HEK293 (cell line): ENCODE measurements at regions not wholly inside any gene's neighbourhood (a gene's known extent, or its start where the extent isn't known, plus 50 kb on each side); places are given as distances from the start of the nearest gene placed in this dataset.

Experiments
- CTCF ChIA-PET: fragments of 350-600 bp; formaldehyde crosslinking; extraction: SDS; loops from one replicate; lab custom pipeline; 2021; ENCODE audit warnings: antibody characterized with exemption; lab: Yijun Ruan, JAX
- POLR2A ChIA-PET: fragments of 300-600 bp; formaldehyde crosslinking; extraction: SDS; loops from one replicate; lab custom pipeline; 2020; ENCODE audit warnings: antibody characterized with exemption, inconsistent platforms; lab: Yijun Ruan, JAX
- H3K27ac ChIP-seq: fragments of 200-500 bp; sonication (Bioruptor generic); 2 replicates; pipeline ENCODE4 v1.5.1; 2014; ENCODE audit warnings: low read depth, low read length, control low read depth, inconsistent platforms; ENCODE audit errors: extremely low read depth
- H3K36me3 ChIP-seq, 2 experiments: fragments of 200-500 bp in 1 of 2; sonication (Bioruptor generic) in 1 of 2; 1 replicate in 1 of 2; 2 replicates in 1 of 2; pipeline ENCODE4 v1.5.1; 2014 to 2017; ENCODE audit warnings: inconsistent platforms in 2 of 2, low read length in 2 of 2; ENCODE audit not compliant: control insufficient read depth in 2 of 2, insufficient read depth in 1 of 2
- H3K4me1 ChIP-seq: fragments of 200-500 bp; sonication (Bioruptor generic); 2 replicates; pipeline ENCODE4 v1.5.1; 2014; ENCODE audit warnings: mild to moderate bottlenecking, low read length, inconsistent platforms; ENCODE audit not compliant: control insufficient read depth, insufficient read depth
- H3K4me3 ChIP-seq: 2 replicates; pipeline ENCODE4 v1.5.1; 2011; ENCODE audit warnings: low read depth, mild to moderate bottlenecking, control low read depth, low read length, moderate library complexity
- H3K9me3 ChIP-seq: fragments of 200-500 bp; sonication (Bioruptor generic); 2 replicates; pipeline ENCODE4 v1.5.1; 2014; ENCODE audit warnings: low read depth, low read length, inconsistent platforms; ENCODE audit not compliant: control insufficient read depth, insufficient read depth
- CTCF ChIP-seq: fragments of 450-650 bp; formaldehyde crosslinking; IDR thresholded peaks from 2 replicates; pipeline ENCODE4 v1.5.1; 2016; ENCODE audit warnings: missing biosample characterization, missing genetic modification characterization
- RBAK ChIP-seq: fragments of 450-650 bp; formaldehyde crosslinking; IDR thresholded peaks from 2 replicates; pipeline ENCODE4 v1.5.1; 2016; ENCODE audit warnings: missing biosample characterization, missing genetic modification characterization
- TRIM28 ChIP-seq: IDR thresholded peaks from 2 replicates; pipeline ENCODE4 v1.6.1; 2011; ENCODE audit warnings: low read length, control low read depth, borderline replicate concordance
- ZNF112 ChIP-seq: fragments of 450-650 bp; formaldehyde crosslinking; IDR thresholded peaks from 2 replicates; pipeline ENCODE4 v1.5.0; 2017; ENCODE audit warnings: missing biosample characterization, missing genetic modification characterization
- ZNF114 ChIP-seq: fragments of 450-650 bp; formaldehyde crosslinking; IDR thresholded peaks from 2 replicates; pipeline ENCODE4 v1.5.0; 2017; ENCODE audit warnings: missing biosample characterization, missing genetic modification characterization
- ZNF140 ChIP-seq: fragments of 450-650 bp; formaldehyde crosslinking; IDR thresholded peaks from 2 replicates; pipeline ENCODE4 v1.5.1; 2016; ENCODE audit warnings: missing biosample characterization, missing genetic modification characterization
- ZNF223 ChIP-seq: fragments of 450-650 bp; formaldehyde crosslinking; IDR thresholded peaks from 2 replicates; pipeline ENCODE4 v1.5.1; 2016; ENCODE audit warnings: missing biosample characterization, missing genetic modification characterization
- ZNF280C ChIP-seq: fragments of 450-650 bp; formaldehyde crosslinking; IDR thresholded peaks from 2 replicates; pipeline ENCODE4 v1.5.1; 2016; ENCODE audit warnings: missing biosample characterization, missing genetic modification characterization
- ZNF350 ChIP-seq: fragments of 450-650 bp; formaldehyde crosslinking; IDR thresholded peaks from 2 replicates; pipeline ENCODE4 v1.5.0; 2017; ENCODE audit warnings: missing biosample characterization, mild to moderate bottlenecking, missing genetic modification characterization
- ZNF423 ChIP-seq: fragments of 450-650 bp; formaldehyde crosslinking; IDR thresholded peaks from 2 replicates; pipeline ENCODE4 v1.5.1; 2016; ENCODE audit warnings: missing biosample characterization, missing genetic modification characterization
- ZNF530 ChIP-seq: fragments of 450-650 bp; formaldehyde crosslinking; IDR thresholded peaks from 2 replicates; pipeline ENCODE4 v1.5.1; 2016; ENCODE audit warnings: low read depth, missing biosample characterization, missing genetic modification characterization
- ZNF560 ChIP-seq: fragments of 450-650 bp; formaldehyde crosslinking; IDR thresholded peaks from 2 replicates; pipeline ENCODE4 v1.5.1; 2017; ENCODE audit warnings: missing biosample characterization, missing genetic modification characterization, borderline replicate concordance
- ZNF580 ChIP-seq: fragments of 450-650 bp; formaldehyde crosslinking; IDR thresholded peaks from 2 replicates; pipeline ENCODE4 v1.5.1; 2016; ENCODE audit warnings: missing biosample characterization, missing genetic modification characterization
- ZNF623 ChIP-seq: fragments of 450-650 bp; formaldehyde crosslinking; IDR thresholded peaks from 2 replicates; pipeline ENCODE4 v1.5.1; 2016; ENCODE audit warnings: missing biosample characterization, missing genetic modification characterization
- ZNF626 ChIP-seq: fragments of 450-650 bp; sonication (Bioruptor Pico); formaldehyde crosslinking; IDR thresholded peaks from 2 replicates; pipeline ENCODE4 v1.5.1; 2018; ENCODE audit warnings: missing biosample characterization, missing genetic modification characterization, inconsistent platforms
- ZNF654 ChIP-seq: fragments of 450-650 bp; formaldehyde crosslinking; IDR thresholded peaks from 2 replicates; pipeline ENCODE4 v1.5.1; 2016; ENCODE audit warnings: low read depth, missing biosample characterization, missing genetic modification characterization
- TF ChIP-seq, protein P1 (sequence below): fragments of 450-650 bp; formaldehyde crosslinking; conservative IDR thresholded peaks from 2 replicates; pipeline ENCODE4 v1.5.1; 2016; ENCODE audit warnings: low read depth, missing biosample characterization, missing genetic modification characterization
- TF ChIP-seq, protein P2 (sequence below): fragments of 450-650 bp; formaldehyde crosslinking; IDR thresholded peaks from 2 replicates; pipeline ENCODE4 v1.5.1; 2016; ENCODE audit warnings: missing biosample characterization, missing genetic modification characterization

DNA sequence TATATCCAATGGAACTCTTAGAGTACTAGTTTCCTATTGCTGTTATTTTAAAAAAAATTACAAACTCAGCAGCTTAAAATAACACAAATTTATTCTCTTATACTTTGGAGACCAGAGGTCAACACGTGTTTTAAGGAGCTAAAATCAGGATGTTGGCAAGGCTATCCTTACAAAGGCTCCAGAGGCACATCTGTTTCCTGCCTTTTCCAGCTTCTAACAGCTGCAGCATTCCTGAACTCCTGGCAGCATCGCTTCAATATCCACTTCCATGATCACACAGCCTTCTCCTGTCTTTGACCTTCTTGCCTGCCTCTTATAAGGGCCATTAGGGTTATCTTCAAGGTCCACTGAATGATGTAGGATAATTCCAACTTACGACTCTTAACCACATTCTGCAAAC lies 92.2 kb upstream of the CCNG1 start:
- no peak overlapping the region for H3K27ac ChIP-seq
- H3K4me3 ChIP-seq: no peak overlapping the region
- H3K36me3 ChIP-seq: no peaks in the 10 kb centered on the region
- H3K9me3 ChIP-seq: no peaks in the 10 kb centered on the region
- POLR2A ChIA-PET: no interaction called here
- no peaks in the 10 kb centered on the region for H3K4me1 ChIP-seq
- TF ChIP-seq ZNF140 (tag by site-specific recombination): no peak
- no peak for TF ChIP-seq ZNF580 (tag by site-specific recombination)
- no peak for TF ChIP-seq ZNF114 (tag by site-specific recombination)
- TF ChIP-seq ZNF560 (tag by site-specific recombination): no peak
- no peak for TF ChIP-seq ZNF423 (tag by site-specific recombination)
- no peak for TF ChIP-seq ZNF350
- TF ChIP-seq RBAK (tag by site-specific recombination): no peak
- no peak for TF ChIP-seq CTCF (tag by site-specific recombination)
- TF ChIP-seq, protein P1, sequence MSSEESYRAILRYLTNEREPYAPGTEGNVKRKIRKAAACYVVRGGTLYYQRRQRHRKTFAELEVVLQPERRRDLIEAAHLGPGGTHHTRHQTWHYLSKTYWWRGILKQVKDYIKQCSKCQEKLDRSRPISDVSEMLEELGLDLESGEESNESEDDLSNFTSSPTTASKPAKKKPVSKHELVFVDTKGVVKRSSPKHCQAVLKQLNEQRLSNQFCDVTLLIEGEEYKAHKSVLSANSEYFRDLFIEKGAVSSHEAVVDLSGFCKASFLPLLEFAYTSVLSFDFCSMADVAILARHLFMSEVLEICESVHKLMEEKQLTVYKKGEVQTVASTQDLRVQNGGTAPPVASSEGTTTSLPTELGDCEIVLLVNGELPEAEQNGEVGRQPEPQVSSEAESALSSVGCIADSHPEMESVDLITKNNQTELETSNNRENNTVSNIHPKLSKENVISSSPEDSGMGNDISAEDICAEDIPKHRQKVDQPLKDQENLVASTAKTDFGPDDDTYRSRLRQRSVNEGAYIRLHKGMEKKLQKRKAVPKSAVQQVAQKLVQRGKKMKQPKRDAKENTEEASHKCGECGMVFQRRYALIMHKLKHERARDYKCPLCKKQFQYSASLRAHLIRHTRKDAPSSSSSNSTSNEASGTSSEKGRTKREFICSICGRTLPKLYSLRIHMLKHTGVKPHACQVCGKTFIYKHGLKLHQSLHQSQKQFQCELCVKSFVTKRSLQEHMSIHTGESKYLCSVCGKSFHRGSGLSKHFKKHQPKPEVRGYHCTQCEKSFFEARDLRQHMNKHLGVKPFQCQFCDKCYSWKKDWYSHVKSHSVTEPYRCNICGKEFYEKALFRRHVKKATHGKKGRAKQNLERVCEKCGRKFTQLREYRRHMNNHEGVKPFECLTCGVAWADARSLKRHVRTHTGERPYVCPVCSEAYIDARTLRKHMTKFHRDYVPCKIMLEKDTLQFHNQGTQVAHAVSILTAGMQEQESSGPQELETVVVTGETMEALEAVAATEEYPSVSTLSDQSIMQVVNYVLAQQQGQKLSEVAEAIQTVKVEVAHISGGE (tag by site-specific recombination): no peak
- no peak for TF ChIP-seq TRIM28
- TF ChIP-seq ZNF223: no peak
- no peak for TF ChIP-seq ZNF530
- CTCF ChIA-PET: interaction anchor here (0.6 to 3.8 kb wide), 2 partner anchors 39 to 134 kb away, joined by 3 to 21 read pairs; no protein-coding TSS in a partner anchor

DNA sequence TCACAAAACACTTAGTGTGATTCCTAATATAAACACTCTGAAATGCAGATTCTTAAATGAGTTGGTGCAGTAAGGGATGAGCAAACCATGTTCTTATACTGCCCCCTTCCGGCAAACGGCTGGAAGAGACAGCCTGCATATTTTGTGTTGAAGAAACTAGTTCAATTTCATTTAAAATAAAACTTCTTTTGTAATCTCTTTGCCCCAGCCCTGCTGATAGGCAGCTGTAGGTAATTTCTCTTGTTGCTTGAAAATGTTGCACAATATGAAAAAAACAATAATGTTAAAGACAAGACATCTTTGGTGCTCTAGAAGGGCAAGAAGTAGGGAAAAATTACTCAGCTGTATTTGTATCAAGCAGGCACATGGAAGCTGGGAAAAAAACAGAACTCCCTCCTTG lies 89.7 kb upstream of the CCNG1 start:
- Histone ChIP-seq H3K4me1 (no peaks in the 10 kb centered on the region), H3K27ac (no peak overlapping the region), H3K36me3 (no peaks in the 10 kb centered on the region), H3K4me3 (no peak overlapping the region)
- CTCF ChIA-PET: interaction anchor here (0.6 to 3.8 kb wide), 35 partner anchors 9 to 1800 kb away, joined by 3 to 27 read pairs (median 4); no protein-coding TSS in a partner anchor
- no peak for TF ChIP-seq ZNF280C (tag by site-specific recombination)
- no peak for TF ChIP-seq ZNF623 (tag by site-specific recombination)
- no peak for TF ChIP-seq ZNF626 (tag by site-specific recombination)
- TF ChIP-seq ZNF112 (tag by site-specific recombination): no peak
- TF ChIP-seq, protein P2, sequence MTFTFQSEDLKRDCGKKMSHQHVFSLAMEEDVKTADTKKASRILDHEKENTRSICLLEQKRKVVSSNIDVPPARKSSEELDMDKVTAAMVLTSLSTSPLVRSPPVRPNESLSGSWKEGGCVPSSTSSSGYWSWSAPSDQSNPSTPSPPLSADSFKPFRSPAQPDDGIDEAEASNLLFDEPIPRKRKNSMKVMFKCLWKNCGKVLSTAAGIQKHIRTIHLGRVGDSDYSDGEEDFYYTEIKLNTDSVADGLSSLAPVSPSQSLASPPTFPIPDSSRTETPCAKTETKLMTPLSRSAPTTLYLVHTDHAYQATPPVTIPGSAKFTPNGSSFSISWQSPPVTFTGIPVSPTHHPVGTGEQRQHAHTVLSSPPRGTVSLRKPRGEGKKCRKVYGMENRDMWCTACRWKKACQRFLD (tag by site-specific recombination): no peak
- peak; percentile 80 for TF ChIP-seq ZNF654 (tag by site-specific recombination)
- TF ChIP-seq, all 188 proteins: peak for 1
- no peaks in the 10 kb centered on the region for H3K9me3 ChIP-seq
- POLR2A ChIA-PET: no interaction called here
